Fibroblast of mammary gland (primary cell): ENCODE measurements at regions not wholly inside any gene's neighbourhood (a gene's known extent, or its start where the extent isn't known, plus 50 kb on each side); places are given as distances from the start of the nearest gene placed in this dataset.
A peak's percentile ranks its signal among the peaks of the same experiment; 100 is the strongest.

ENCODE experiments used
- DNase-seq: peaks from one replicate; pipeline ENCODE4 v3.0.0-alpha.2; 2010; ENCODE audit warnings: low read depth
- H3K4me3 ChIP-seq: 2 replicates; pipeline ENCODE4 v1.5.1; 2011; ENCODE audit warnings: low read depth, mild to moderate bottlenecking, low read length, moderate library complexity; ENCODE audit not compliant: control insufficient read depth
- CTCF ChIP-seq: conservative IDR thresholded peaks from 2 replicates; pipeline ENCODE4 v1.5.1; 2011; ENCODE audit warnings: low read depth, low read length, inconsistent platforms; ENCODE audit not compliant: control insufficient read depth, insufficient read depth

GRCh38 chr18:67282796-67283195 lies 233.7 kb downstream of the DSEL start:
- peak; percentile 16 for DNase-seq
- TF ChIP-seq CTCF, result no peak
- no peak overlapping the region for H3K4me3 ChIP-seq

- TF ChIP-seq CTCF, result no peak
- no peak for DNase-seq
- no peak overlapping the region for H3K4me3 ChIP-seq
These were observed 234.8 kb downstream of the DSEL start for GRCh38 chr18:67281746-67282145.

GRCh38 chr18:67280486-67281242 lies 235.9 kb downstream of the DSEL start:
- H3K4me3 ChIP-seq, result no peak overlapping the region
- TF ChIP-seq CTCF, result no peak
- DNase-seq, result no peak

GRCh38 chr18:67279988-67280387 lies 236.5 kb downstream of the DSEL start:
- no peak for TF ChIP-seq CTCF
- no peak for DNase-seq
- no peak overlapping the region for H3K4me3 ChIP-seq

- TF ChIP-seq CTCF, result peak; percentile 7
- no peak overlapping the region for H3K4me3 ChIP-seq
- no peak for DNase-seq
These were observed 237.5 kb downstream of the DSEL start for GRCh38 chr18:67278984-67279383.

GRCh38 chr18:67276638-67277037 lies 239.9 kb downstream of the DSEL start:
- no peak overlapping the region for H3K4me3 ChIP-seq
- no peak for DNase-seq
- no peak for TF ChIP-seq CTCF
